ENCODE measurements at regions not wholly inside any gene's neighbourhood (a gene's known extent, or its start where the extent isn't known, plus 50 kb on each side); places are given as distances from the start of the nearest gene placed in this dataset.

DNA sequence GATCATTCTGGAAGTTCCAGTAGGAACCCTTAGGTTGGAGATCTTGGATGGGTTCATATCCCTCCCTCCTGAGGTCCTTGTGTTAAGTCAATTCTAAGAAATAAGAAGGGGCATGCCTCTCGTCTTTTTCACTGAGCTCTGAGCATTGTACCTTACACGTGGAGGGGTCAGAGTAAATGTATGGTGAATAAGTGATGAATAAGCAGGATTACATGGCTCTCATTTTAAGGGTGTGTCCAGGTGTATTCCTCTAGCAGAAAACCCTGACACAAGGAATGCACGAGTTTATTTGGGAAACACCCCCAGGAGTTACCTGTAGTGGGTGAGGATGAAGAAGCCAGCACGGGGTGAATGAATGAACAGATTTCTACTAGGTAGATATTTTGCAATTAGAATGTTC is 400.2 kb downstream of the KIF16B start:
- no peak for TF ChIP-seq POLR2A (IDR thresholded peaks at IDR 0.05; ENCODE audit: low read depth, low read length)
- TF ChIP-seq POLR2AphosphoS5 (IDR thresholded peaks at IDR 0.05; ENCODE audit: low read depth, low read length), result no peak
- no peak for TF ChIP-seq TAF1 (IDR thresholded peaks at IDR 0.05; ENCODE audit: low read depth, low read length)
- no peak for TF ChIP-seq SPI1 (IDR thresholded peaks at IDR 0.05; ENCODE audit: low read depth, low read length)
- TF ChIP-seq PAX5 (IDR thresholded peaks at IDR 0.05; ENCODE audit: insufficient read depth, low read length, severe bottlenecking), result no peak
